ENCODE measurements at regions not wholly inside any gene's neighbourhood (a gene's known extent, or its start where the extent isn't known, plus 50 kb on each side); places are given as distances from the start of the nearest gene placed in this dataset.

GRCh38 chr3:193984876-193985275 is 151.1 kb upstream of the HES1 start:
- H3K4me3 ChIP-seq (ENCODE audit: extremely low read depth in 1 of 4, insufficient read depth in 2 of 4, low read depth in 3 of 4, low read length in 4 of 4) = no peak overlapping the region
- H3K79me2 ChIP-seq (ENCODE audit: control insufficient read depth in 1 of 2, insufficient read depth in 2 of 2, low read length in 2 of 2) = no peaks in the 10 kb centered on the region
- H2BK120ac ChIP-seq (replicated peaks; ENCODE audit: low read depth, low read length) = no peak overlapping the region
- H4K5ac ChIP-seq (ENCODE audit: insufficient read length, low read depth, low read length) = no peak overlapping the region
- no peak overlapping the region for H2AK5ac ChIP-seq (ENCODE audit: low read depth, low read length)
- H3K4ac ChIP-seq (replicated peaks; ENCODE audit: insufficient read length, low read depth, low read length) = no peak overlapping the region
- DNase-seq (ENCODE audit: low read depth in 1 of 2, low spot score in 2 of 2) = no peak
- H3K79me1 ChIP-seq (ENCODE audit: low read depth, low read length) = no peaks in the 10 kb centered on the region
- H2BK15ac ChIP-seq (ENCODE audit: low read length) = no peak overlapping the region
- peaks cover 0 to 5% (median 0%) of the 10 kb centered on the region in 4 experiments; a peak in 2 of 7 replicates for H3K27me3 ChIP-seq (replicated peaks in 1 of 4; ENCODE audit: control insufficient read depth in 3 of 4, extremely low read depth in 1 of 4, insufficient read depth in 3 of 4, low read length in 3 of 4)
- WGBS, 2 experiments (ENCODE audit: extremely low coverage in 1 of 2, insufficient coverage in 1 of 2, insufficient read length in 1 of 2, insufficient replicate concordance in 2 of 2, low coverage in 1 of 2, low lambda C conversion rate in 2 of 2, missing lambda C conversion rate in 1 of 2) = 79% methylated on average over 6 of the region's 6 CpGs; no CpG with 5 or more reads in 1 of the 2 experiments
- no peak for FAIRE-seq
- no peaks in the 10 kb centered on the region for H3K36me3 ChIP-seq (ENCODE audit: control insufficient read depth in 2 of 4, insufficient read depth in 4 of 4, low read length in 3 of 4)
- no peaks in the 10 kb centered on the region for H3K9me3 ChIP-seq (ENCODE audit: insufficient read depth in 2 of 2, low read depth in 1 of 2, low read length in 1 of 2)
- no peak overlapping the region for H3K4me2 ChIP-seq (ENCODE audit: insufficient read depth in 1 of 2, low read depth in 2 of 2, low read length in 2 of 2)
- no peak overlapping the region for H3K27ac ChIP-seq (ENCODE audit: low read depth, low read length)
- H4K91ac ChIP-seq (replicated peaks; ENCODE audit: insufficient read length, low read length) = no peak overlapping the region
- no peak overlapping the region for H2BK12ac ChIP-seq (ENCODE audit: low read depth, low read length)
- H3K18ac ChIP-seq (ENCODE audit: extremely low read depth, low read length) = no peak overlapping the region
- ChIA-PET CTCF (ENCODE audit: partially characterized antibody) (no interaction called here), POLR2A (ENCODE audit: partially characterized antibody) (no interaction called here)
- H3K9ac ChIP-seq (replicated peaks in 1 of 4; ENCODE audit: extremely low read depth in 1 of 4, low read depth in 3 of 4, low read length in 3 of 4) = no peak overlapping the region
- H3K23me2 ChIP-seq (ENCODE audit: low read depth, low read length) = no peaks in the 10 kb centered on the region
- H2BK20ac ChIP-seq (ENCODE audit: low read length) = no peak overlapping the region
- H3K14ac ChIP-seq (ENCODE audit: insufficient read length) = no peak overlapping the region
- no peak overlapping the region for H4K8ac ChIP-seq (ENCODE audit: extremely low read depth, insufficient read depth, low read length)
- H2AFZ ChIP-seq (ENCODE audit: low read length) = no peak overlapping the region
- H3K23ac ChIP-seq (ENCODE audit: insufficient read length) = no peak overlapping the region
- H2BK5ac ChIP-seq (ENCODE audit: low read depth, low read length) = no peak overlapping the region
- H3K56ac ChIP-seq (replicated peaks; ENCODE audit: insufficient read length, low read depth, low read length) = no peak overlapping the region
- H3K4me1 ChIP-seq (replicated peaks in 1 of 4; ENCODE audit: control insufficient read depth in 3 of 4, insufficient read depth in 4 of 4, low read length in 3 of 4) = no peaks in the 10 kb centered on the region; a peak in 2 of 7 replicates
- H4K20me1 ChIP-seq (replicated peaks in 1 of 2; ENCODE audit: control insufficient read depth in 1 of 2, insufficient read depth in 2 of 2, low read length in 2 of 2) = no peaks in the 10 kb centered on the region
- no peak for TF ChIP-seq EGR1 (IDR thresholded peaks at IDR 0.05; ENCODE audit: borderline replicate concordance, low read depth, low read length)
- no peak for TF ChIP-seq KDM4A (IDR thresholded peaks at IDR 0.05; ENCODE audit: low read depth, low read length, severe bottlenecking)
- no peak for TF ChIP-seq JUN (IDR thresholded peaks at IDR 0.05; ENCODE audit: low read depth, low read length)
- TF ChIP-seq TCF12 (IDR thresholded peaks at IDR 0.05; ENCODE audit: low read depth, low read length) = no peak
- no peak for TF ChIP-seq NRF1 (IDR thresholded peaks at IDR 0.05; ENCODE audit: low read depth, low read length)
- no peak for TF ChIP-seq SIRT6 (IDR thresholded peaks at IDR 0.05; ENCODE audit: low read length)
- no peak for TF ChIP-seq CREB1 (IDR thresholded peaks at IDR 0.05)

All from H1 (cell line).